Glomerular visceral epithelial cell (primary cell): ENCODE measurements at regions not wholly inside any gene's neighbourhood (a gene's known extent, or its start where the extent isn't known, plus 50 kb on each side); places are given as distances from the start of the nearest gene placed in this dataset.
"Not testable (repeated sequence)": the region's sequence is repeated elsewhere in the genome, so short reads cannot be mapped to it uniquely, and the experiment has no call there.

Experiments
- DNase-seq: peaks from one replicate; pipeline ENCODE4 v3.0.0-alpha.2; 2016; ENCODE audit errors: extremely low spot score

DNA sequence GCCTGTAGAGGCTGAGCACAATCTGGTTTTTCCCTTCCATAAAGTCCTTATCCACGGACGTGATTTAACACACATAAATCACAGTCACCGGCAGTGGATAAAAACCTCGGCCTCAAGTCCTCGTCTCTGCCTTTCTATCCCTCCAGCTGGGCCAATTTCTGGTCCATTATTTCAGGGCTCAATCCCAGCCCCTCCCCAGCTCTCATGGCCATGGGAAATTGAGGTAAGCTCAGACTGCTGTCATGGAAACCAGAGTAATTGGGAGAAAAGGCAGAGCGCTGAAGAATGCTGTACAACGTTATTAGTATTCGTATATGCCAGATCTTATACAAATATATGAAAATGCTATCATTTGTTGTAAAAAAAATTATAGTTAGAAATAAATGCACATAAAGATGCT lies 86.2 kb upstream of the USP29 start:
- no peak for DNase-seq

GRCh38 chr19:57034544-57034943 lies 85.2 kb upstream of the USP29 start:
- DNase-seq, result no peak

DNA sequence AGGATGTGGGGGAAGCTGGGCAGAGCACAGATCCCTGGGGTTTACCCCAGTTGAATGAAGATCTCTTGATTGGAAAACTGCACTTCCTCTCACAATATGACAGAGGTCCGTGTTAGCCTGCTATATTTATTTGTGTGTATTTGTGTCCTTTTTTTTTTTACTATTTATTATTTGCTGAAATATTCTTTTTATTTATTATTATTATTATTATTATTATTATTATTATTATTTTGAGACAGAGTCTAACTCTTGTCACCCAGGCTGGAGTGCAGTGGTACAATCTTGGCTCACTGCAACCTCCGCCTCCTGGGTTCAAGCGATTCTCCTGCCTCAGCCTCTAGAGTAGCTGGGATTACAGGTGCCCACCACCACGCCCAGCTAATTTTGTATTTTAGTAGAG lies 84.0 kb upstream of the USP29 start:
- DNase-seq, result not testable (repeated sequence)

GRCh38 chr19:57037556-57037955 lies 82.2 kb upstream of the USP29 start:
- no peak for DNase-seq

DNA sequence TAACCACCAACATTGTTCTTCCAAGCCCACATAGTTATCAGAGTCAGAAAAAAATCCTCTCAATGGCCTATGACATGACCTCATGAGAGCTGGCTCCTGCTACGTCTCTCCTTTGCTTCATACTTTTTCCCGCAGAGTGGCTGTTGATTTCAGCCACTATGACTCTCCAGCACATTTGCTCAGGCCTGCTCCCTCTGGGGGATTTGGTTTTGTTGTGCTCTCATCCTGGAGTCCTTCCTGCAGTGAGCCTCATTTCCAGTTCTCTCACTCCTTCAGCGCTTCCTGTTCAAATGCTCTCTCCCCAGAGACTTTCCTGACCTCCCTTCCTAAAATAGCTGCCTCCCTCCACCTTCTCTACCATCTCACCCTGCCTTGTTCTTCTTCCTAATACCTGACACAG lies 72.0 kb upstream of the USP29 start:
- no peak for DNase-seq

DNA sequence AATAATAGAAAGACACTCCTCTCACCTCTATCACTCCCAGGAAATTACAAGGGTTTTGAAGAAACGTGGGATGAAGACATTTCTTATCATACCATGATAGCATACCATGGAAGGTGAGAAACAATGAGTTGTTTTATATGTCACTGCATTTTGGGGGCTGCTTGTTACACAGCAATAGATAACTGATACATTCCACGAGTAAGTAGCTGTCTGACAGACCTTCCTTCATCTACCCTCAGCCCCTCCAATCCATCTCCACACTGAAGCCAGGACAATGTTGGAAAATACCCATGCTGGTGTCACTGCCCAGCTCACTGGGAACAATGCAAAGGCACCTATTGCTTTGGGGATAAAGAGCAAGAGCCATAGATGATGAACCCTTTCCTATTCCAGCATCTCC lies 68.9 kb upstream of the USP29 start:
- no peak for DNase-seq

DNA sequence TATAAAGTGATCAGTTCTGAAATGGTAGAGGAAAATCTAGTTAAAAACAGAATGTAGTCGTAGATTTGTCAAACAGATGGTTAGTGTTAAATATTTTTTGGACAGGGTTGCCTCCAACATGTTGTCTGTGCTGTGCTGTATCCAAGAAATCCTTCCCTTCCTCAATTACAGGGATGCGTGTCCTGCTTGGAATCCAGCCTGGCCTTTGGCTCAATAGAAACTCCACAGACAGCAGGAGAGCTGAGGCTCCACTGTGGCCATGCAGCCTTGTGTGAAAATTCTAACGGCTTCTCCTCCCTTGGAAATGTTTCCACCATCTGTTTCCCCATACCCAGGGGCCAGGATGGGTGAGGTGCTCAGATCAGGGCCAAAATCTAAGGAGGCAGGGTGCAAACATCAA lies 67.7 kb upstream of the USP29 start:
- DNase-seq, result no peak

GRCh38 chr19:57053401-57053800 lies 66.4 kb upstream of the USP29 start:
- DNase-seq, result no peak

DNA sequence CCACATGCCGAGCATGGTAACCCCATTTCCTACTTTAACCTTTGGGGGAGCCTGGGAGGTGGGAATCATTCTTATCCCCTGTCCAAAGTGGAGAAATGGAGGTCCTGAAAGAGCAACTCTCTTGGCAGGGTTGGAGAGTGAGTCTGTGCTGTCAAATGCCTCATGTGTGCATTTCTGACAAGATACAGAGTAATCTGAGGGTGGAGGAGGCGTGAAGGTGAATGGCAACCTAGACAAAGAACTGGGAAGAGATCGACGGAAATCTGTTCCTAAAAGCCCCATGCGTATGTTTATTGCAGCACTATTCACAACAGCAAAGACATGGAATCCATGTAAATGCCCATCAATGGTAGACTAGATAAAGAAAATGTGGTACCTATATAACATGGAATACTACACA lies 63.8 kb upstream of the USP29 start:
- no peak for DNase-seq

GRCh38 chr19:57057036-57057686 lies 62.6 kb upstream of the USP29 start:
- DNase-seq, result no peak

DNA sequence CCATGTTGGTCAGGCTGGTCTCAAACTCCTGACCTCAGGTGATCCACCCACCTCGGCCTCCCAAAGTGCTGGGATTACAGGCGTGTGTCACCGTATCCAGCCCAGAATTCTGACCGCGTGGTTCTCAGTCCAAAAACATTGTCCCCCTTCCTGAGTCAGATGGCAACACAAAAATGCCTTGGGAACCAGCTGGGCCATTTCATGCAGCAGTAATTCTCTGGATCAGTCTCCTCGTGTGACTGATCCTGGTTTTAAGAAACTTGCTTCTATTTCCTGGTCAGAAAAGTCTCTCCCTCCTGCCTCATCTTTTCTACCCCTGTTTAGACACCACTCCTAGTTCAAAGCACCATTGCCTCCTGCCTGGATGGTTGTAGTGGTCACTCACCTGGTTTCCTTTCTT lies 60.9 kb upstream of the USP29 start:
- DNase-seq, result no peak

GRCh38 chr19:57063070-57063469 lies 56.7 kb upstream of the USP29 start:
- DNase-seq, result no peak

DNA sequence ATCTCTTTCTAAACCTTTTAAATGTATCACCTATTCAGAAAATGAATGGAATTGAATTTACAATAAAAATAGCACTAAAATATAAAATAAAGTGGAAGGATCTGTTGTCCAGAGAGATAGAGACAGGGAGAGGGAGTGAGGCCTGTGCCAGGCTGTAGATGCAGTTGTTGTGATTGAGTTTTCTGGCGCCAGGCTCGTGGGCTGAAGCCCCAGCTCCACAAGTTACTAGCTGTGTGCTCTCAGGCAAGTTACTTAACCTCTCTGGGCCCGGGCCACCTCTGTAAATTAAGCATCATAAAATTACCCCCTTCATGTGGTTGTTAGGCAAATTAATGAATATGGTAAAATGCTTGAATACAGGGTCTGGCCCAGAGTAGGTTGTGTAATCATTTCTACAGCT lies 52.3 kb upstream of the USP29 start:
- DNase-seq, result no peak

DNA sequence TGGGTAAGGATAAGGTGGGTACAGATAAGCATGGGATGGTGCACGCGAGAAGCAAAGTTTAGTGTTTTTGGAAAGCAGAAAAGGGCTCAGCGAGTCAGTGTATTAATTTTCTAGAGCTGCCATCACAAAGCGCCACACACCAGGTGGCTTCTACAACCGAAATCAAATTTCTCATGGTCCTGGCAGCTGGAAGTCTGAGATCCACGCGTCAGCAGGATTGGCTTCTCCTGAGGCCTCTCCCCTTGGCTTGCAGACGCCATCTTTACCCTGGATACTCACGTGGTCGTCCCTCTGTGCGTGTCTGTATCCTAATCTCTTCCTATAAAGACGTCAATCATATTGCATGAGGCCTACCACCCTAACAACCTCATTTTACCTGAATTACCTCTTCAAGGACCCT lies 51.5 kb upstream of the USP29 start:
- no peak for DNase-seq

DNA sequence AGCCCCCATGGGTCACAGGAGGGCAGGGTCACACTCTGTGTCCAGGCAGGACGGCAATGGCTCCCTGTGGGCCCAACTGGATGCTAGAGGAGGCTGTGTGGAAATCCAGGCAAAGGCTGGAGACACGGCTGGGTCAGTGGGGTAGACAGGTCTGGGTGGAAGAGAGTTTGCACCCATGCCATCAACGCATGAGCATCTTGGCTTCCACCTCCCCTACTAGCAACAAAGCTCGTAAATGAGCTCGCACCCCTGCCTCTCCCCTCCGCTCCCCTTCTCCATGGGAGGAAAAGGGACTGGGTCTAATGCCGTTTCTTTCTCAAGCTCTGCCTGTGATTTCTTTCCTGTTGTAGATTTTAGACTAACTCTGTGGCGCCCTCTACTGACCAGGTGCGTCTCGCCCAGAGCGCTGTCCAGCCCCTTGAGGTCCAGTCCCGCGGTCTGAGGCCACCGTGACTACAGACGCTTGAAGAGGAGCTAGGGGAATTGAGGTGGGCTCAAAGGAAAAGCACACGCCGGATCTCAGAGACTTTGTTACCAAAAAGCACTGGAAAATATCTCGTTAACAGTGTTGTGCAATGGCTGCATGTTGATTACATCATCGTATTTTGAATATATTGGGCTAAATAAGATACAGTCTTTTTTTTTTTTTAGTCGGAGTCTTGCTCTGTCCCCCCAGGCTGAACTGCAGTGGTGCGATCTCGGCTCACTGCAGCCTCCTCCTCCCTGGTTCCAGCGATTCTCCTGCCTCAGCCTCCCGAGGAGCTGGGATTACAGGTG lies 50.7 kb upstream of the USP29 start:
- no peak for DNase-seq
